Pulmonary artery endothelial cell (primary cell): ENCODE measurements at regions not wholly inside any gene's neighbourhood (a gene's known extent, or its start where the extent isn't known, plus 50 kb on each side); places are given as distances from the start of the nearest gene placed in this dataset.

Experiments used
- DNase-seq: peaks from one replicate; pipeline ENCODE4 v3.0.0-alpha.2; 2011; ENCODE audit warnings: low read depth, low spot score

DNA sequence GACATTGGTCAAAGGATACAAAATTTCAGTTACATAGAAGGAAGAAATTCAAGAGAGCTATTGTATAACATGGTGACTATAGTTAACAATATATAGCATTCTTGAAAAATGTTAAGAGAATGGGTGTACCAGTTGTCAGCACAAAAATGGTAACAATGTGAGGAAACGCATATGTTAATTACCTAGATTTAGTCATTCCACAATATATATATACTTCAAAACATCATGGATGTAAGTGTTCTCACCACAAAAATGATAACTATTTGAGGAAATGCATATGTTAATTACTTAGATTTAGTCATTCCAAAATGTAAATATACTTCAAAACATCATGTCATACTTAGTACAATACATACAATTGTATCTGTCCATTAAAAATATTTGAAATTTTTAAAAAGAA lies 540.4 kb upstream of the MGAT4C start:
- DNase-seq, result no peak

DNA sequence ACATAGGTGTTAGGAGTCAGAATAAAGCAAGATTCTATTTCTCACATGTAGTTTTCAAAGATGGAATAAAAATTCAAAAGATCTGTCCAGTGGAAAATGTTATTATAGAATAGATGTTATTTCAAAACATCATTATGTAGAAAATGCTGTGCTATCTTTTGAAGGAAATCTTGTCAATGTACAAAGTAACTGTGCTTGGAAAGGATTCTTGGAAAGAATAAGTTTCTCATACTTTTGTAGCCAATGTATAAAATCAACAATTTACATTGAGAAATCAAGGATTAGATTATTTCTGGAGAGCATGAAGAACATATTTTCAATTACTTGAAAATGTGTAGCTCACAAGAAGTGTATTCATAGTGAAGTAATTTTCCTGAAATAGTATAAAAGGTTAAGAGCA lies 532.5 kb upstream of the MGAT4C start:
- no peak for DNase-seq

DNA sequence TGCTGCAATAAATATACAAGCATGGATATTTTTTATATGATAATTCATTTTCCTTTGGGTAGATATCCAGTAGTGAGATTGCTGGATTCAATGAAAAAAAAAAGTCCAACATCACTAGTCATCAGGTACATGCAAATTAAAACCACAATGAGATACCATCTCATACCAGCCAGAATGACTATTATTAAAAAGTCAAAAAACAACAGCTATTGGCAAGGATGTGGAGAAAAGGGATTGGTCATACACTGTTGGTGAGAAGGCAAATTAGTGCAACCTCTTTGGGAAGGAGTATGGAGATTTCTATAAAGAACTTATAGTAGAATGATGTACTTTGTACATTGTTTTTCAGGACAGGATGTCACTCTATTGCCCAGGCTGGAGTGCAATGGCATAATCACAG lies 531.2 kb upstream of the MGAT4C start:
- DNase-seq, result no peak

DNA sequence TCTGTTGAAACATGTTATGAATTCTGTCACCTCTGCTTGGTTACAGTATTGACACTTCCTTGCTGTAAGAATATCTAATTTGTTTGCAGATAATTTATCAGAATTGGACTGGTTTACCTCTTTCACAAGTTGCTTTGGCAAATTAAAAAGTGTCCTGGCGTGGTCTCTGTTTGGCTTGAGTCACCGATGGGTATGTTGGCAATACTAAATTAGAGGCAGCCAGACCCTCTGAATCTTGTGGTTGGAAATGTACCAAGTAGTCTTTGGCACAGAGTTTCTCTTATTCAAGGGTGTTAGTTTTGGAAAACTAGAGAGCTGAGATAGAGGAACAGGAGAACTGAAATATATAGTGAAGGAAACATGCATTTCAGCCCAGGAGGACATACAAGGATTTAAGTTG lies 521.1 kb upstream of the MGAT4C start:
- no peak for DNase-seq

DNA sequence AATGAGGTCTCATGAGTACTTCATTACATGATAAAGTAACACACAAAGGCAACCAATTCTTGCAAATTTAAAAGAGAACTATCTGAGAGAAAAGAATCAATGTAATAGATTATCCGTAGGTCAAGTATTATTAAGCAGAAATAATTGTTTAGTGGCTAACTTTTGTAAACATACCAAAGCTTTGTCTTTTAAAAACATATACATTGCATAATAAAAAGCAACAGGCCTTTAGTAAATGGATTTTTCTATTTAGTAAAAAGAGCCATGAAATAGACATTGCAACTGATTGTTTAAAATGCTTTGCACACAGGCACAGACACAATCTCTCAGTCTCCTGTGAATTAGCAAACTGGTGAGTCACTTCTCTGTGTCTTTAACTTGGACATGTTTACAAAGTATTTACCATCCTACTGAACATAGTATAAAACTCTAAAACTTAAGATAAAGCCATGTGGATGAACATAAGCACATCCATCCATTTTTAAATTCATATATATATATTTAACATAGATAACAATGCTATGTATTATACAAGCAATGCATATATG lies 518.7 kb upstream of the MGAT4C start:
- DNase-seq, result no peak

DNA sequence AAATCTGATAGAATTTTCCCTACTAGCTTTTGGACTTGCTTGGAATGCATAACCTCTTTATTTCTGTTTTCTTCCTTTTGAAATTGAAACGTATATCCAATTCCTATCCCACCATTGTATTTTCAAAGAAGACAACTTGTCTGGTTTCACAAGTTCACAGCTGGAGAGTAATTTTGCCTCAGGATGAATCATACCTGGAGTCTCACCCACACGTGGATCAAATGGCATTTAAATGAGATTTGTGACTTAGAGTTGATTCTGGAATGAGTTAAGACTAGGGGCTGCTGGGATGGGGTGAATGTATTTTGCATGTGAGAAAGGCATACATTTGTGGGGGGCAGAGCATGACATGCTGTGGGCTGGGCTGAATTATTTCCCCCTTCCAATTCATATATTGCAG lies 516.5 kb upstream of the MGAT4C start:
- DNase-seq, result no peak

DNA sequence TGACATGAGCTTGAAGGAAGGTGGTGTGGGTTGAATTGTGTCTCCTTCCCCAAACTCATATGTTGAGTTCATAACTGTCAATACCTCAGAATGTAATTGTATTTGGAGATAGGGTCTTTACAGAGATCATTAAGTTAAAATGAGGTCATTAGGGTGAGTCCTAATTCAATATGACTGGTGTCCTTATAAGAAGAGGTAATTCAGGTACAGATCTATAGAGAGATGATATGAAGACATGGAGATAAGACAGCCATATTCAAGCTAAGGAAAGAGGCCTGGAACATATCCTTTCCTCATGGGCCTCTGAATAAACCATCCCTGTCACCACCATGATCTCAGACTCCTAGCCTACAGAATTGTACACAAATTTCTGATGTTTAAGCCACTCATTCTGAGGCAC lies 514.7 kb upstream of the MGAT4C start:
- no peak for DNase-seq

DNA sequence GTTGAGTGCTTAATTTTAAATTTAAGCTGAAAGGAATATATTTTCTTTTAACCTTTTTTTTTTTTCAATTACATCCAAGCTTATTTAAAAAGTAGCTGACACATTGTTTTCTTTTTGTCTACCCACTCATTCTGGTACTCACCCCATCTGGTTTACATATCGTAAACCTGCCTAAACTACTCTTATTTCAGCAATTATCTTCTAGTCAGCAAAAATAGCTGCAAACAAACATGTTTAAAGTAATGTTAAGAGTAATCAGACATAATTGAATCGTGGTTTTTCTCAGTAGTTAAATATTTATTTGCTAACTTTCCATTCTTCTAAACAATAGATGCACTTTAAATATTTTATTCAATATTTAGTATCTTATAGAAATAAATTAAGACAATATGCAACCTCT lies 492.7 kb upstream of the MGAT4C start:
- DNase-seq, result no peak

DNA sequence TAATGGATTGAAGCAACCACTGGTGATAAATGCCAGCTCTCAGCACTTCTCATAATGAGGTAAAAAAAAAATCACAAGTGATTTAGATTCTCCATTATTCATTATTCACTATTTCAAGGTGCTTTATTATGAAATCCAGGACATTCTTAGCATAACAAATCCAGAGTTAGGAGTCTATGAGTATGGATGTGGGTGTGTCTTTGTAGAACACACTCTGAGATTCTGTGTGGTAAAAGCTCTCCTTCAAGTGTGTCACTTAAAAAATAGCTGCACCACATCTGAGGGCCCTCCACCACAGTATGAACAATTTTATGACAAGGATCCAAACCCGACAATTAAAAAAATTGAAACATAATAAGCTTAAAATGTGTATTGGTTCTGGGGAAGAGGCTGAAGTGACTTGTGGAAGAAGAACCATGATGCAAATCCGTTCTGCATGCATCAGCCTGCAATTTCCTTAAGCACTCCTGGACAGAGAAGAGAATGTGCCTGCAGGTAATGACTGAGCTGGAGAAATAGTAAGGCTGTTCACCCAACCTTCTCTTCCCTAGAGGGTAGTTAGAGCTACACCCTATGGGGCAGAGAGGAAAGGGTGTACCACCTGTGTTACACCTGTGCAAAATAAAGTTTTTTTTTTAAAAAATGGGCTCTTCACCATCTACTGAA lies 488.5 kb upstream of the MGAT4C start:
- no peak for DNase-seq

DNA sequence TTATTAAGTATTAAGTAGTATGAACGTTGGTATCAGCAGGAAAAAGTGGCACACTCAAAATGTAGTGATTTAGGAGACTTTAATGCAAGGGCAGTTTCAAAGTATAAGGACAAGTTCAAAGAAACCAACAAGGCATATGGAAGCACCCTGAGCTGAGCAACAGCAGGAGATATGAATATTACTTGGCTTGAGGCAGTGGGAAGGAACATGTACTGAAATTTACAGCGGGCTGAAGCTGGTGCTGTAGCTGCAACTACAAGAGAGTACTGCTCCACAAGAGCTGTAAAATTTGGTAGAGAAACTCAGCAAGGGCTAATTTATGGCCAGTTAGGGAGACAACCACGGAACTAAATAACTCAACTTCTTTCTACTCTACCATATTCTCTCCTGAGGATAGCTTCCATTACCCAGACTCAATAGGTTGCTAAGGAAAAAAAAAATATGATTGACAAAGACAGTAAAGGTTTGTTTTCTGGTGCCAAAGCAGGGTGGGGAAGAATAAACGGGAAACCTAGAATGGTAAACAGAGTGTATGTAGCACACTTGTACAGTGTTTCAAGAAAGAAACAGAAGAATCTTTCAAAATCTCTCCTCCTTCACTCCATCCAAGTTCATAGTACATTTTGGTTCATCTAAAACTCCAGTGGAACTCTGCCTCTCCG lies 487.8 kb upstream of the MGAT4C start:
- DNase-seq, result no peak

DNA sequence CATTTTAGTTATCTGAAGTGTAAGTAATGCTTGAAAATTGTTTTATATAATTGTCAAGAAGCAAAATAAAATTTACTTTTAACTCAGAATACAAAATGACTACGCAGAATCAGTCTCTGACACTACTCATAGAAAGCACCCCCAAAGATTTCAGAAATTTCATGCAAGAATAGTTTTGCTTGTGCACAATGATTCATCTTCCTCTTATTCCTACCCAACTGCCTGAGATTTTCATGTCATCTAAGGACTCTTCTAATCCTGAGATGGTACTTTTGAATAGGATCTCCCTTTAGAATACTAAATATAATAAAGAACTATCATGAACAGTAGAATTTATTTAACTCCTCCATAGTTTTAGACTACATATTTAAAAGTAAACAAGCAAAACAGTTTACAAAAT lies 485.3 kb upstream of the MGAT4C start:
- no peak for DNase-seq

DNA sequence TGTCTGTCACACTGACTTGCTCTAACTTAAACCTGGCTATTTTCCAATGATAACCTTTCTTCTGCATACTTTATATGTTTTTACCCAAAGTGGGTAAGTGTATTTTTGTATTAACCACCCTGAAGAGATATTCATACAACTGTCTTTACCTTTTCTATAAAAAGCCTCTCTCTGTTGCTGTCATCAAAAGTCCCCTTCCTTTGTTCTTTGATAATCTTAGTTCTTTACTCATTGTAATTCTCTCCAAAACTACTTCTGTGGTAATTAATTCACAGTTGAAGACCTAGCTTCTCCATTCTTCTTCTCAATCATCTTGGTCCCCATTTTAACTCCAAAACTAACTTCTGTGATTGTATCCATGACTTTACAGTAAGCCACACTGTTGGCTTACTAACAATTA lies 479.7 kb upstream of the MGAT4C start:
- no peak for DNase-seq

DNA sequence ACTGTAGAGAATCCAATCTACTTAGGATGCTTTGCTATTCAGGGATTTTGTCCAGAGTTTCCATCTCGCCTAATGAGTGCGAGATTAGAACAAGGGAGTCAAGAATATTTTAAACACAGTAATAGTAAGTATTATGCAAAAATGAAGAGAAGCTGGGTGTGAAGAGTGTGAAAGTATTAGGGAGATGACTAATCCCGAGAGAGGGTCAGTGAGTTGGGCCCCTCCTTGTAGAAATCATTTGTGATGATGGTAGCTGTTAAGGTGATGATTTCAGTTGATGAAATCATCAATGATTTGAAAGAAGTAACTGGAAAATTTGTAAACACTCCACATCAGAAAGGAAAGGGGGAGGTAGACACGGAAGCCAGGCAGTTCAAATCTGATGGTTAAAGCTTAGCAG lies 478.9 kb upstream of the MGAT4C start:
- DNase-seq, result no peak

DNA sequence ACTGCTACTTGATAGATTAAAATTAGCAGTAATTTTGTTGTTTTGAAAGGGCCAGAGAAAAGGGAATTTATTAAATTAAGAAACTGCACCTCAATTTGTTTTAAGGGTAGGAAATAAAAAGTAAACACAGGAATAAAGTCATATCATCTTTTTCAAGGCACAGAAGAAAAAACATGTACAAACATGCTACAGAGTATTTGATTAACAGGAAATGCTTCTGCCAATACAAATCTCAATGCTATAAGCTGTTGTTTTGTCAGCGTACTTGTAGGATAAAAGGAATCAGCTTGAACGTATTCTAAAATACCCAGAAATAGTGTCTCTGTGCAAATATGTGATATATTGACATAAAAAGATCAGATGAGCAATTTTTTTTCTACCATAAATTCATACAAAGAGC lies 474.0 kb upstream of the MGAT4C start:
- no peak for DNase-seq

DNA sequence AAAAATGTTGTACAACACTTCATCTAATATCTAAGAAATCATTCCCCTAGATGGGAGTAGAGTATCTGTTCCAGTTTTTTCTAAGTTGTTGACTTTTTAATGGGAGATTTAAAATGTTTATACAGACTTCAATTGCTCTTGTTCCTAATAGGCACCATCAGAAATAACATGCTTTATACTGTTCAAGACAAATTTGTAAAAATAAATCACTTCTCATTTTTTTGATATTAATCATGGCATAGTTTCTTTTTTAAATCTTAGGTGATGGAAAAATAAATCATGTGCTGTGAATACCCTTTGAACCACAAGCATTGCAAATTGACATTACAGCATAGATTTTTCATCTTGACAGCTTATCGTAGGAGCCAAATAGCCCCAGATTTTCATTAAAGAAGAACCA lies 473.5 kb upstream of the MGAT4C start:
- no peak for DNase-seq

DNA sequence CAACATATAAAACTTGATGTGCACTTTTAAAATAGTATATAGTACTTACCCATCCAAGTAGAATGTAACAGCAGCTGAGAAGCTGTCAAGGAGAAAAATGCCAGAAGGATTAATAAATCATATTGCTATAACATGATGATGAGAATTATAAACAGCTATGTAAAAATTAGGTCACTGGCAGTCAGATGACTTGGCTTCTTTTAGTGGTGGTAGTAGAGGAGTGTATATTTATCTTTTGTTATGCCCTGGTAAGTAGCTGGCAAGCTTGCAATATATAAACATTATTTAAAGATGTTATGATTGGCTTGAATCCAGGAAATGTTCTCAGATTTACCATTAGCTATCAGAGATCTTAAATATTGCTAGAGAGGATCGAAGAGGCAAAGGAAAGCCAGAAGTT lies 471.0 kb upstream of the MGAT4C start:
- peak; percentile 26 for DNase-seq

DNA sequence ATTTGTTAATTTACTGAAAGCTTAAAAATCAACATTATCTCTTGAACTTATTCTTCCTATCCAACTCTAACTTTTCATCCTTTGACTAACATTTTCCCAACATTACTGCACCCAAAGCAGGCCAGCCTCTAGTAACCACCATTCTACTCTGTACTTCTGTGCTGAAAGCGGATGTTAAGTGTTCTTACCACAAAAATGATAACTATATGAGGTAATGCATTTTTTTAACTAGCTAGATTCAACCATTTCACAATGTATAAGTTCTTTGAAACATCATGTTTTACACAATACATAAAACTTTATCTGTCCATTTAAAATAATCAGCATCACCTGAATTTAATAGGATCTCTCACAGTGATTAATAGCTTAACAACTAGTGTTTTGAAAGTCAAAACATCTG lies 468.5 kb upstream of the MGAT4C start:
- DNase-seq, result no peak

DNA sequence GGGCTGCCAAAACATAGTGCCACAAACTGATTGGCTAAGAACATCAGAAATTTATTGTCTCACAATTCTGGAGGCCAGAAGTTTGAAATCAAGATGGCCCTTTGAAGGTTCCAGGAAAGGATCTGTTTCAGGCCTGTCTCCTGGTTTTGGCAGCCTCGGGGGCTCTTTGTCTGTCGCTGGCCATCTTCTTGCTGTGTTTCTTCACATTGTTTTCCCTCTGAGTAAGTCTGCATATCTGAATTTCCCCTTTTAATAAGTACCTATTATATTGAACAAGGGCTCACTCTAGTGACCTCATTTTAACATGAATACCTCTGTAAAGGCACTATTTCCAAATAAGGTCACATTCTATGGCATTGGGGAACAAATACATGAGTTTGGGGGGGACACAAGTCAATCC lies 467.1 kb upstream of the MGAT4C start:
- DNase-seq, result no peak

DNA sequence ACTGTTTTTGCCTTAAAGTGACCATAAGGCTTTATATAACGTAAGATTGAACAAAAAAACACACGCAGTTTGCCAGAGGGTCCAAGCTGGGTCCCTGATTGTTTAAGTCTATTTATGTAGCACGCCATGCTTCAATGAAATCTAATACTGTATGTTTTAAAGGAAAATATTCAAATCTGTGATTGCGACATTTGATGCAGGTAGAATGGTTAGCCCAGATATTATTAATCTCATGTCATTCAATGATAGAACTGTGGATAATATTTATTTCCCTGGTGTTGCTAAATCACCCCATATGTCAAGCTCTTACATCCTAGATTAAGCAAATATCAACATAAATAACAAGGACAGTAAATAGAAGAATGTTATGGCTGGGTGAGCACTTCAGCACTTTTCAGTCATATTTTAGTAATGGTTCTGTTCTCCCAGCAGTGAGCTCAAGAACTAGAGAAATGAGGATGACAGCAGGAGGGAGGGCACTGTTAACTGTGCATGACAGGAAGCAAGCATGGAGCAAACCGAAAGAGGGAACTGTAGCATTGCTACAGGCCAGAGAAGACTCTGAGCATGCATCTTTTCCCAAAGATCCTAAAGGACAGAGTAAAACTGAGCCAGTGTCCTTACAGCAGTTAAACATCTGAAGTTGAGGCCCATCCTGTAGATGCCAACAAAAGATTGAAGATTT lies 465.7 kb upstream of the MGAT4C start:
- no peak for DNase-seq

DNA sequence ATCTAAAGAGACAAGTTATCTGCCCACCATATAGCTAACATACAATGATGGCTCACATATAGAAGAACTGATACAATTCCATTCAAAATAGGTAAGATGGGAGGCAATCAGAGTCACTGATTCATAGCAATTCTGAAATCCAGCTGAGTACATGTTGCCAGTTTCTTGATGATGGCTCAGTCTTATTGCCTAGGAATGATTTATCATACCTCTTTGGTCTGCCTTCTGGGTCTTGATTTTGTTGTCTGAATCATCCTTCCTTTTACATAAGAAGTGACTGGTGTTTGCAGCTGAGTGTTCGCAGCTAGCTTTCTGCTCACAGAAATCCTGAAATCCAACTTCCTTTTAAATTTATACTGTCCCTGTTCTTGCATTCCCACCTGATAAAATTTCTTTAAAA lies 463.2 kb upstream of the MGAT4C start:
- DNase-seq, result no peak

DNA sequence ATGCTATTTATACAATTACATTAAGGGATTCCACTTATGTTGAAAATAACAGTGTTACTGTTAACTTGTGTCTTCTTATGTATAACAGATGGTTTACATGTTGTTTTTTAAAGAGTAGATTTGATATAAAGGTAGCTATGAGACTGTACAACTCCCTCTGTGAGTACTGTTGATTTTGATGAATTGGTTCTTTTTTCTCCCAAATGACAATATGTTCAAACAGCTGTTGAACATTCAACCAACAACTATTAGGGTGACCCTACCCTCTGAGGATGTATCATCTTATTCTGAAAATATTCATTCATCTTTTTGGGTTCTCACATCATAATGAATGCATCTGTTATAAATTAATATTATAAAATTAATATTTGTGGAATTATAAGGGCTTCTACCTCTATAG lies 456.9 kb upstream of the MGAT4C start:
- no peak for DNase-seq

DNA sequence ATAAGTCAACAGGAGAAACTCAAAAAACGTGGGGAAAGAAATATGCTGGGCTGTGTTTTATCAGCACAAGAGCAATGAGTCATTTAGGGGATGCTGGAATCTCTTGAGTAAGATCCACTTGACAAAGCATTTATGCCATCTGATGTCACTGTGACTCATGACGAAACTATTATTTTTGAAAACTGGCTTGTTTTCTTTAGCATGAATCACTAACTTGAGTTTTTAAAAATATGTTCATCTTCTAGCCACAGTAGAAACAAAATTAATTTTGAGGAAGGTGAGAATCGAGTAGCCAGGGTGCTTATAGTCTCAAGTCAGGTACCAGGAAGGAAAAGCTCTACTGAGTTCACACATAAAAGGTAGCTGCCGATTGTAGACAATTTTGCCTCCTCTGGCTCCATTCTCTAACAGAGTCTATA lies 456.2 kb upstream of the MGAT4C start:
- DNase-seq, result peak; percentile 95

DNA sequence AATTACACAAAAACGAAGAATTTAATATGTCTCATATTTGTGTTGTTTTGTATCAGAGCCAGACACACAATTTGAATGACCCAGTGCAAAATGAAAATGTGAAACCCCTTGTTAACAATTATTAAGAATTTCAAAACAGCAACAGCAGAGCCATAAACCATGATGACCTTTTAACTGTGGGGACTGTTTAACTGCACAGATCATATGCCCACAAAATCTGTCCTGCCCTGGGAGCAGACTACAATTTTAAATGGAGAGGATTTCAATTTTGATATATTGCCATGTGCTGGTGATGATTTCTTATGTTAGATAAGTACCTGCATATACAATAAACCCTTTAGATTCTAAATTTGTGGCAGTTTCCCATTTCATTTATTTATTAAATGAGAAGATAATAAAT lies 455.5 kb upstream of the MGAT4C start:
- no peak for DNase-seq
